HuH-7.5 (cell line): ENCODE measurements at regions not wholly inside any gene's neighbourhood (a gene's known extent, or its start where the extent isn't known, plus 50 kb on each side); places are given as distances from the start of the nearest gene placed in this dataset.
"Not testable (repeated sequence)": the region's sequence is repeated elsewhere in the genome, so short reads cannot be mapped to it uniquely, and the experiment has no call there.

Experiments
- DNase-seq: peaks from one replicate; pipeline ENCODE4 v3.0.0; 2011; ENCODE audit warnings: low spot score

- no peak for DNase-seq
Observed at GRCh38 chrX:40891798-40892197, 156.5 kb upstream of the MED14 start.

DNA sequence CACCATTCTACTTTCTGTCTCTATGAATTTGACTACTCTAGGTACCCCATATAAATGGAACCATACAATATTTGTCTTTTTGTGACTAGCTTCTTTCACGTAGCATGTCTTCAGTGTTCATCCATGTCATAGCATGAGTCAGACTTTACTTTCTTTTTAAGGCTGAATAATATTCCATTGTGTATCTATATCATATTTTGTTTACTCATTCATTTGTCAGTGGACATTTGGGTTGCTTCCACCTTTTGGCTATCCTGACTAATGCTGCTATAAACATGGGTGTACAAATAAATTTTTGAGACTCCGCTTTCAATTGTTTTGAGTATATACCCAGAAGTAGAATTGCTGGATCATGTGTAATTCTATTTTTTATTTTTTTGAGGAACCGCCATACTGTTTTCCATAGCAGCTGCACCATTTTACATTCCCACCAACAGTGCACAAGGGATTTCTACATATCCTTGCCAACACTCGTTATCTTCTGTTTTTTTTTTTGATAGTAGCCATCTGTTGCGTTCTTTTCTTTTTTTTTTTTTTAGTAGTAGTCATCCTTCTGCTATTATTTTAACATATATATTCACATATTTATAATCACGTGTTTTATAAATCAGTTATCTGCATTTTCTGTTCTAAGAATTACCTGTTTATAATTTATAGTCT lies 158.0 kb upstream of the MED14 start:
- DNase-seq = no peak

- no peak for DNase-seq
Observed at GRCh38 chrX:40895246-40895645, 159.9 kb upstream of the MED14 start.

GRCh38 chrX:40897718-40898270 lies 162.5 kb upstream of the MED14 start:
- no peak for DNase-seq

- DNase-seq = not testable (repeated sequence)
Observed at GRCh38 chrX:40904739-40905138, 169.4 kb upstream of the MED14 start.

- no peak for DNase-seq
Observed at GRCh38 chrX:40908026-40908425, 172.7 kb upstream of the MED14 start.

- DNase-seq = no peak
Observed at GRCh38 chrX:40908857-40909475, 173.6 kb upstream of the MED14 start.

GRCh38 chrX:40912166-40912565 lies 173.1 kb upstream of the USP9X start:
- no peak for DNase-seq

GRCh38 chrX:40912576-40912975 lies 172.7 kb upstream of the USP9X start:
- no peak for DNase-seq

DNA sequence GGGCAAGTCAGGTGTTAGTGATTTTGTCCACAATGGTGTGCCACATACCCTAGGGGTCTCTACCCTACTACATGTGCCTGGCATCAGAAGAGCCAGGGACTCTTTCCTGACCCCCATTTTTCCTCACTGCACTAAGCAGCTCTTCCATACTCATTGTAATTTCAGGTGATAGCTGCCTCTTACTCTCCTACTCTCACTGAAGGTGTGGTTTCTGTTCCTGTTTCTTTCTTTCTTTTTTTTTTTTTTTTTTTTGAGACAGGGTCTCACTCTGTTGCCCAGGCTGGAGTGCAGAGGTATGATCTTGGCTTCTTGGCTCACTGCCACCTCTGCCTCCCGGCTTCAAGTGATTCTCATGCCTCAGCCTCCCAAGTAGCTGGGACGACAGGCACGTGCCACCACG lies 164.9 kb upstream of the USP9X start:
- DNase-seq = no peak

DNA sequence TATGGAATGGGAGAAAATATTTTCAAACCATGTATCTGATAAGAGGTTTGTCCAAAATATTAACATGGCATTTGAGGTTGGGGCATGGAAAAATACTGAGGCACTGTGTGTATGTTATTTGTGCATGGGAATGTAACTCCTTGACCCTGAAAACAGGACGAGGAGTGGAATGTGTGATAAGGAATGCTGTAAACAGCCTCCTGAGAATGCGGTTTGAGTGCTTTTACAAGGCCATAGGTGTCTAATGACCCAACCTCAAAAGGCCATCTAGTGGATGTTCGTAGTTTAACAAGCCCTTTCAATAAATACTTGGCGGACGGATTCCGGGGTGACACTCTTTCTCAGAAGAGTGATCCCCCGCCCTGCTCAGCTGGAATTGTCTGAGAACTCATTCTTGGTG lies 162.9 kb upstream of the USP9X start:
- no peak for DNase-seq

DNA sequence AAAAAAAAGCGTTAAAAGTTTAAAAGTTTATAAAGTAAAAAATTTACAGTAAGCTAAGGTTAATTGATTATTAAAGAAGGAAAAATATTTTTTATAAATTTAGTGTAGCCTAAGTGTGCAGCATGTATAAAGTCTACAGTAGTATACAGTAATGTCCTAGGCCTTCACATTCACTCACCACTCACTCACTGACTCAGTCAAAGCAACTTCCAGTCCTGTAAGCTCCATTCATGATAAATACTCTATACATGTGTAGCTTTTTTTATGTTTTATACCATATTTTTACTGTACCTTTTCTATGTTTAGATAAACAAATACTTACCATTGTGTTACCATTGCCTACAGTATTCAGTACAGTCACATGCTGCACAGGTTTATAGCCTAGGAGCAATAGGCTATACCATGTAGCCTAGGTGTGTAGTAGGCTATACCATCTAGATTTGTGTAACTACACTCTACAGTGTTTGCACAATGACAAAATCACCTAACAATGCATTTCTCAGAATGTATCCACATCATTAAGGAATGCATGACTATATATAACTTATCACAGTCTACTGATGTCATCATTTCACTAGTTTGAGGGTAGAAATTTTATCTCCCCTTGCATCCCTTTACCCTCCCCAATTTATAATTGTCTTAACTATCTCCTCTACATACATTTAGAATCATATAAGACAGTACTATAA lies 158.4 kb upstream of the USP9X start:
- not testable (repeated sequence) for DNase-seq

DNA sequence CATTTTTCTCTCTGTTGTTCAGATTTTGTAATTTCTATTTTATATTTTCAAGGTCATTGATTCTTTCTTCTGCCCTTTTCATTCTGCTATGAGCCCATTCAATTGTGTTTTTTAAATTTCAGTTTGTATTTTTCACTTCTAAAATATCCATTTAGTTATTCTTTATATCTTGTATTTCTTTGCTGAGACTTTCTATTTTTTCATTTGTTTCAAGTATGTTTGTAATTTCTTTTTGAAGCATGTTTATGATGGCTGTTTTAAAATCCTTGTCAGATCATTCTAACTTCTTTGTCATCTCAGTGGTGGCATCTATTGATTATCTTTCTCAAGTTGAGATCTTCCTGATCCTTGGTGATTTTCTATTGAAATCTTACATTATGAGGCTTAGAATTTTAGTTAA lies 157.2 kb upstream of the USP9X start:
- DNase-seq = no peak

- no peak for DNase-seq
Observed at GRCh38 chrX:40931921-40932320, 153.3 kb upstream of the USP9X start.

DNA sequence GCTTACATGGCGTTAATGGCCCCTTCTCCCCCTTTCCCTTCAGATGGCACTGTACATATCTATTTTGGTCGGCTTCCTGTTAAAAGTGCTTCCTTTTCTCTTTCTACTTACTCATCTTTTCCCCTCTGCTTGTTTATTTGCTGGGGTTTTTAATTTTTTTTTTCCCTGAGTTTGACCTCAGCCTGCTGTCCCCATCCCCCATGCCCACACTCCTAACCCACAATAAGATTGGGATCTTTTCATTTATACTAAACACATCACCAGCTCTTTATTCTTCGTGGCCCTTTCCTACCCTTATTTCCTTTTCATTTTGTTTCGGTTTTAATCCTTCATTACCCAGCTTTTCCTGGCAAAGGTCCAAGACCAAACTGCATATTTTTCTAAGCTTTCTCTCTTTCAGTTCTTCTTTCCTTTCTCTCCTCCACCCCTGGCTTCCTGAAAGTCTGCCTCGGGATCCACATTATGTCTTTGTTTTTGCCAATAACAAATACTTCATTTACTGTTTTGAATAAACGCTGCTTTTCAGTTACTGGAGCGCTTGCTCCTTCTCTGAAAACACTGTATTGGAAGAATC lies 152.0 kb upstream of the USP9X start:
- DNase-seq = no peak

DNA sequence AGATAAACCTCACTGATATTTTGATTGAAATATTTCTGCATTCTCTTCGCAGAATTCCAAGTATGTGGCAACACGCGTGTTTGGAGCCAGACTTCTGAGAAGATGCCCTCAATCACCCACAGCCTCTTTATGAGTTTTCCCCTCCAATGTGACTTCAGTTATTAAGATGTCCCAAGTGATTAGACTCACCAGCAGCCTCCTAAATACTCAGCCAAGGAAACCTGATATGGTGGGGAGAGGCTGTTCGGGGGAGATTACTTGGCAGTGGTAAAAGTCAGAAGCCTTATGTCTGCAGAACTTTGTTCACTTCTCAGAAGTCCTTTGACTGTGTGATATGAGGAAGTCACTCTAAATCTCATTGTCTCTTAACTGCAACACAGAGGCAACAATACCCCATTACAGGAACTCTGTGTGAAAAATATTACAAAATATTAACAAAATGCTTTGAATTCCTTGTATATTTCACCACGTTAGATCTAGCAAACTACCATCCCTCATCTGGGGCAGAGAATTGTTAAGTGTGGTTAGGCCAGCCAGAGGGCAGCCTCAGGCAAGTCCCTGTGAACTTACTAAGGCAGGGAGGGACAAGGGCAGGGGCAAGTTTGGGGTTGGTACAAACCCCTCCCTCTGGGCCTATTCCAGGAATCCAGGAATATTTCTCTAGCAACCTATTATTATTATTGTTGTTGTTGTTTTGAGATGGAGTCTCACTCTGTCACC lies 151.4 kb upstream of the USP9X start:
- DNase-seq = no peak

DNA sequence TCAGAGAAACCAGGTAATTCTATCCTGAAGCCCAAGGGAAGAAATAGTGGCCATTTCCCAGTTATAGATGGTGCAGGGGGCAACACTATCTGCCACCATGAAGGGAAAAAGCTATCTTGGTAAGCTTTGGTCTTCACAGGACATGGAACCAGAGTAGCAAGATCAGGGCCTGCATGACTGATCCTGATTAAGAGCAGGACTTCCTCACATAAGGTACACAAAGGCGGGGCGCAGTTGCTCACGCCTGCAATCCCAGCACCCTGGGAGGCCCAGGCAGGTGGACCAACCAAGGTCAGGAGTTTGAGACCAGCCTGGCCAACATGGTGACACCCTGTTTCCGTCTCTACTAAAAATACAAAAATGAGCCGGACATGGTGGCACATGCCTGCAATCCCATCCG lies 148.4 kb upstream of the USP9X start:
- no peak for DNase-seq

DNA sequence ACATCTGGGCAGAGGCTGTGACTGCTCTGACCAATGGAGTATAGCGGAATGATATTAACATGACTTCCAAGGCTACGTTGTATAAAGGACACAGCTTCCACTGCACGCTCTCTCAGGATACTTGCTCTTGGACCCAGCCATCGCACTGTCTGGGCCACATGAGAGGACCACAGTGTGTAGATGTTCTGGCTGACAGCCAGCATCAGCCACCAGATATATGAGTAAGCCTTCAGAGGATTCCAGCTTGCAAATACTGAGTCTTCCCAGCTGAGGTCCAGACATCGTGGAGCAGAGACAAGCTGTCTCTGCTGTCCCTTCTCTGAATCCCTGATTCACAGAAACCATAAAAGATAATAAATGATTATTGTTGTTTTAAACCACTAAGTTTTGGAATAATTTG lies 146.8 kb upstream of the USP9X start:
- DNase-seq = no peak

DNA sequence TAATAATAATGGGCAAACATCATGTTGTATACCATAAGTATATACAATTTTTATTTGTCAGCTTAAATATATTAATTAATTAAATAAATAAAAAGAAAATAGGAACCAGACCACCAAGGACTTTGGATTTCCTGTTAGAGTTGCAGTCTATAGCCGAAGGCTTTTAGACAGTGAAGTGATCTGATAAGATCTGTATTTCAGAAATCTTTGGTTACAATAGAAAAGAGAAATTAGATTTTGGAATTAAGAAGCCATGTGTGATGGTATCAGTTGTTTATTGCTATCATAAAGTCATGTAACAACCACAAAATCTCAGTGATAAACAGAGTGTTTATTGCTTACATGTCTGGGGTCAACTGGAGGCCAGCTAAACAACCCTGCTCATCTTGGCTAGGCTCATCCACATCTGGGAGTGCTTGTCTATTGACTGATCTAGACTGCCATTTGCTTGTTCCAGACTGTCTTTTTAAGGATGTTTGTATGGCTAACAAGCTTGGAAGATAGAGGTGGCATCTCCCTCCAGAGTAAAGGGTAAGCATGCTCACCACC lies 142.1 kb upstream of the USP9X start:
- no peak for DNase-seq

- DNase-seq = peak; percentile 29
Observed at GRCh38 chrX:40945361-40945713, 139.9 kb upstream of the USP9X start.

DNA sequence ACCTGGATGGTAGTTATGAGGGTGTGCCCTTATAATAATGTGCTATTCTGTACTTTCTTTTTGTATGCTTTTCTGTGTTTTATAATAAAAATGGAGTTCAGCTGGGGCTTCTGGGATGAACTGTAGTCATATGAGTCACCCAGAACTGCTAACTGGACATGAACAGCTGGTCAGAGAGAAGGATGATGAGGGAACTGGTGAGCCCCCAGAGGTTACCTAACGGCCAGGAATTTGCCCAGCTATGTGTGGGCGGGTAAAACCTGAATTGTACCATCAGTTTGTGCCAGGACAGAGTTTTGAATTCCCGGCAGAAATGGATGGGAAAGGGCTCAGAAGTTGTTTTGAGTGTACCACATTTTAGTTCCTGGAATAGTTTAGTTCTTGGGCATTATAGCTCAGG lies 138.0 kb upstream of the USP9X start:
- DNase-seq = no peak

DNA sequence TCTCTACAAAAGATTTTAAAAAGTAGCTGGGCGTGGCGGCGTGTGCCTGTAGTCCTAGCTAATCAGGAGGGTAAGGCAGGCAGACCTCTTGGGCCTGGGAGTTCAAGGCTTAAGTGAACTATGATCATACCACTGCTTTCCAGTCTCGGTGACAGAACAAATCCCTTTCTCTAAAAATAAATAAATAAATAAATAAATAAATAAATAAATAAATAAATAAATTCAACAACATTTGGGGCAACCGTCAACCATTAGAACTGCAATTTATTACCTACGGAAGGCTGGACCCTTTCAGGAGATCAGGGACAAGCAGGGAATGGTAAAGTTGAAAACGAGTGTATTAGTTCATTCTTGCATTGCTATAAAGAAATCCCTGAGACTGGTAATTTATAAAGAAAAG lies 136.2 kb upstream of the USP9X start:
- DNase-seq = no peak
